Stimulated activated CD4-positive, alpha-beta T cell treated with anti-CD3 and anti-CD28 coated beads, Interleukin-1b, Interleukin-23, amount 100 ng/mL, for 24 hours (primary cell): ENCODE measurements at regions not wholly inside any gene's neighbourhood (a gene's known extent, or its start where the extent isn't known, plus 50 kb on each side); places are given as distances from the start of the nearest gene placed in this dataset.
A peak's percentile ranks its signal among the peaks of the same experiment; 100 is the strongest.

Experiments used
- DNase-seq, 4 experiments: peaks; one replicate each; pipeline ENCODE4 v3.0.0-alpha.2; 2020; ENCODE audit warnings: low read depth in 4 of 4, low spot score in 1 of 4

DNA sequence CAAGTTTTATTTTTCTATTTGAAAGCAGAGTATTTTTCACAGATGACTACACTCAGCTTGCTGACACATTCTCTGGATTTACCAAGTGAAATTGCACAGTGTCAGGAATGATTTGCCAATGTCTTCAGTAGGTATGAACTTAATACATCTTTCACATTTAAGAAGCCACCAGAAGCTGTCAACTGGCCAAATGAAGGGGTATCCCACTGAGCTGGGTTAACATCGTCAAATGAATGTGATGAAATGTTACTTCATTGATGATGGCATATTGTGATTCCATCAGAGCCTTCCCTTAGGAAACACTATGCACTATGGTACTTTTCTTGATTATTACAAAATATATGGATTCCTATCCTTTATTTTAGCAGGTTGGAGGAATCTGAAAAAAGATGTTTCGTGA lies 592.3 kb downstream of the FGF9 start:
- DNase-seq, result no peak

DNA sequence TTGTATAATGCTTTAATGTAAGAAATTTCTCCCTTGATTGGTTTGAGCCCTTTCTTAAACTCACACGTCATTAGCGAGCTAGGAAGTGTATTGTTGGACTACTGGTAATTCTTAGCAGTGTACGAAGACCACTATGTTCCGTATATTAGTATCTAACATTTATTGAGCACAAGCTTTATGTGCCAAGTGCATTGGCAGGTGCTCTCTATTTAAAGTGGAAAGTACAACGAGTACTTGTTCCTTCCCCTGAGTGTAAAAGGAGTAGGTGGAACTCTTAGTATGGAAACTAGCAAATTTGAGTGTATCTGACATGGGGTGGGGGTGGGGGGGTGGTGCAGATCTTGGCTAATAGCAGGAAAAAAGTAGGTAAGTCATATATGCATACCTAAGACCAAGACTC lies 594.7 kb downstream of the FGF9 start:
- no peak for DNase-seq

GRCh38 chr13:22270881-22271280 lies 600.0 kb downstream of the FGF9 start:
- no peak for DNase-seq

DNA sequence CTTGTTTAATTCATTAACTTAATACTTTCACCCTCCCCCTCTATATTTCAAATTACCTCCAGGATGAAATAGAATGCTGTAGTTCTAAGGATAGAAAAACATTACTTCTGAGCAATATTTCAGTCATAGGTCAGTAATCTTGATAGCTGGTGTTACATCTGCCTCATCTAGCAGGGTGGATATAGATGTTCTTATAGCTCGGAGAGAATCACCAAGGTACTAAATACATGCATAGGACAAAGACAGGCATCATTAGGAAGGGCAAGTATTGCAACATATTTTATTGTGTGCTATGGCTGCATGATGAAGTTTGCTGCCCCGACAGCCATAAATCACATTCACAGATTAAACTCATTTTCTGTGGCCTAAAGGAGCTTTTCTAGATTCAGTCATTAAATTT lies 601.0 kb downstream of the FGF9 start:
- no peak for DNase-seq

- DNase-seq, result no peak
Observed at GRCh38 chr13:22275393-22275792, 604.5 kb downstream of the FGF9 start.

DNA sequence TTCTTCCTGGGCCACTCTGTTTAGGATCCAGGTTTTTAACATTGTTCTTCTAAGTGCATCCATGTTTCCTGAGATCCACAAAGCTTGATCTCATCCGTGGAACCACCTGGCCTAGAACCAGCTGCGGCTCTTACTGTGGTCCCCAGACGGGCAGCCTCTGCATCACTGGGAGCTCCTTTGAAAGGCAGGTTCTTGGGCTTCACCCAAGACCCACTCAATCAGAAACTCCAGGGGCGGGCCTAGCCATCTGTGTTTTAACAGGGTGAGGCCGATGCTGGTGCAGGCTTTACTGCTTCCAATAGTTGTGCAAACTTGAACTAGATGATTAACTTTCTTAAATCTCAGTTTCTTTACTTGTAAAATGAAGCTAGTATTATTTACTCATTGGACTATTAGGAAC lies 605.7 kb downstream of the FGF9 start:
- DNase-seq, result no peak

- peak; percentile 38 to 52 (median 38) for DNase-seq
Observed at GRCh38 chr13:22278336-22278929, 607.6 kb downstream of the FGF9 start.

- DNase-seq, result no peak
Observed at GRCh38 chr13:22285867-22286266, 615.0 kb downstream of the FGF9 start.

- no peak for DNase-seq
Observed at GRCh38 chr13:22286338-22286737, 615.5 kb downstream of the FGF9 start.

GRCh38 chr13:22287343-22287920 lies 616.6 kb downstream of the FGF9 start:
- DNase-seq, result no peak

DNA sequence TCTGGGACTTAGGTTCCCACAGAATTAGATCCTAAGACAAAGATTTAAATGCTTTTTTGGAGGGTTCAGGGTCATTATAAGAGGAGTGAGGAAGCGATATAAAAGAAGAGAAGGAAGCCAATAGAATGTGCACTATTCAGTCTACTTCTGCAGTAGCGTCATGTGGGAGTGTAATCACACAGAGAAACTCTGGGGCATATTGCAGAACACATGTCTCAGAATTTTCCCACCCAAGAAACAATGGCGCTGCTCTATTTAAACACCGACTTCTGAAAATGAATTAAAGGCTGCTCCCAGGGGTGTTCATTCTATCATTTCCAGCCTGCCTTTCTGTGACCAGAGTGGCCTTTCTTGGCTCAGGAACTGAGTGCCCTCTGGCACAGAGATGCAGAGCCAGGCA lies 617.6 kb downstream of the FGF9 start:
- DNase-seq, result no peak

DNA sequence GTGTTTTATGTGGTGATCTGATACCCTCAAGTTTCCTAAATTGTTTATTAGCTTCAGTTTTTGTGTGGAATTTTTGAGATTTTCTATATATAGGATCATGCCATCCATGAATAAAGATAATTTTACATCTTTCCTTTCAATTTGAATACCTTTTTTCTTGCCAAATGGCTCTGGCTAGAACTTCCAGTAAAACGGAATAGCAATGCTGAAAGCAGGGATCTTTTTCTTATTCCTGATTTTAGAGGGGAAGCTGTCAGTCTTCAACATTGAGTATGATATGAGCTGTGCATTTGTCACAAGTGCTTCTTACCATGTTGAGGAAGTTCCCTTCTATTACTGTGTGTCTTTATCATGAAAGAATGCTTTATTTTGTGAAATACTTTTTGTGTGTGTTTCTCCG lies 618.8 kb downstream of the FGF9 start:
- DNase-seq, result no peak

- no peak for DNase-seq
Observed at GRCh38 chr13:22298530-22298929, 627.7 kb downstream of the FGF9 start.

DNA sequence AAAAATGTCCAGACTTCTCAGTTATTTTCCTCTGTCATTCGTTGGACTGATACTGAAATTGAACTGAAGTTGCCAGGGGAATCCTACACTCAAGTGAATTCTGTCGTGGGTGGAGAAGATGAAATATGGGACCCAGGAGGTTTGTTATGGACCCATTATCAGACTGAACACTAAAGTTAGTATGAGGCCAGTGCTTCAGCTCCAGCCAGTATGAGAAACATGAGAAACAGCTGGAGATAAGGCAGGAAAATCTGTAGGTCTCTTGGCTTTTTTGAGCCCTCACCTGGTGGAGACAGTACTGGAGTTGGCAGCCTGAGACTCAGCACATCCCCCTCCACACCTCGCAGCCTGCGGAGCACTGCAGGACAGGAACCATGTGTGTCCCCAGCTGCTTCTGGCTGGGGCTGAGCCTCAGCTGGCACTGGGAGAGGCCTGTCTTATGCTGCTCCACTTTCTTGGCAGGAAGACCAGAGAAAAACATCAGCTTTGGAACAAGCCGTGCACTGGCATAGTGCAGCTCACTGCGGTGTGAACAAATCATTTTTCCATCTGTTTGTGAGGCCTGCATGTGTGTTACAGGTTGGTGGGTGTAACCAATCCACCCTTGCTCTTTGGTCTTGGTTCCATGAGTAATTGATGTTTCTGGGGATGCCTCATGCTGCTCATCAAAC lies 641.0 kb downstream of the FGF9 start:
- no peak for DNase-seq

GRCh38 chr13:22312405-22312803 lies 641.5 kb downstream of the FGF9 start:
- no peak for DNase-seq

GRCh38 chr13:22316494-22317025 lies 645.7 kb downstream of the FGF9 start:
- no peak for DNase-seq

- DNase-seq, result no peak
Observed at GRCh38 chr13:22320991-22321390, 650.1 kb downstream of the FGF9 start.

GRCh38 chr13:22325761-22326160 lies 654.9 kb downstream of the FGF9 start:
- no peak for DNase-seq

- DNase-seq, result no peak
Observed at GRCh38 chr13:22332416-22332815, 661.5 kb downstream of the FGF9 start.

- DNase-seq, result no peak
Observed at GRCh38 chr13:22336460-22336859, 665.6 kb downstream of the FGF9 start.

DNA sequence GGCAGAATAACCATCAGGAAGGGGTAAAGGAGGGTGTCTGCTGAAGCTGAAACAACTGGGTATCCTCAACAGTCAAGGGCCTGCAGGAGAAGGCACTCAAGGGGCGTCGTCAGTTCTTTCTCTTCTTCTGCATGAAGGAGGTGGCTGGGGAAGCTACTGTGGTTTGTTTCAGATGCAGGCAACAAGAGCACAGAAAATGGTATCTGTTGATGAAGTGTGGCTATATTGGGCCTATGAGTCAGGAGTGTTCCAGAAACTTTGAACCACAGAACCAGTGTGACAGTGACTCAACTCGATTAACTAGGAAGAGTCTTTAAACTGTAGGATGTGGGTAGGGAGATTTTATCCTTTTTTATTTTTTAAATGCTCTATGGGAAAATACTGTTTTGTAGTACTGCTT lies 686.3 kb downstream of the FGF9 start:
- DNase-seq, result no peak

- DNase-seq, result no peak
Observed at GRCh38 chr13:22369090-22369489, 698.2 kb downstream of the FGF9 start.

GRCh38 chr13:22369840-22370239 lies 699.0 kb downstream of the FGF9 start:
- no peak for DNase-seq
